Activated gamma-delta T cell treated with anti-CD3 and anti-CD28 coated beads, Interleukin-2, amount 50 U/mL, for 16 hours (primary cell): ENCODE measurements at regions not wholly inside any gene's neighbourhood (a gene's known extent, or its start where the extent isn't known, plus 50 kb on each side); places are given as distances from the start of the nearest gene placed in this dataset.

Source experiments
- DNase-seq: peaks from one replicate; pipeline ENCODE4 v3.0.0-alpha.2; 2020; ENCODE audit warnings: low read depth

DNA sequence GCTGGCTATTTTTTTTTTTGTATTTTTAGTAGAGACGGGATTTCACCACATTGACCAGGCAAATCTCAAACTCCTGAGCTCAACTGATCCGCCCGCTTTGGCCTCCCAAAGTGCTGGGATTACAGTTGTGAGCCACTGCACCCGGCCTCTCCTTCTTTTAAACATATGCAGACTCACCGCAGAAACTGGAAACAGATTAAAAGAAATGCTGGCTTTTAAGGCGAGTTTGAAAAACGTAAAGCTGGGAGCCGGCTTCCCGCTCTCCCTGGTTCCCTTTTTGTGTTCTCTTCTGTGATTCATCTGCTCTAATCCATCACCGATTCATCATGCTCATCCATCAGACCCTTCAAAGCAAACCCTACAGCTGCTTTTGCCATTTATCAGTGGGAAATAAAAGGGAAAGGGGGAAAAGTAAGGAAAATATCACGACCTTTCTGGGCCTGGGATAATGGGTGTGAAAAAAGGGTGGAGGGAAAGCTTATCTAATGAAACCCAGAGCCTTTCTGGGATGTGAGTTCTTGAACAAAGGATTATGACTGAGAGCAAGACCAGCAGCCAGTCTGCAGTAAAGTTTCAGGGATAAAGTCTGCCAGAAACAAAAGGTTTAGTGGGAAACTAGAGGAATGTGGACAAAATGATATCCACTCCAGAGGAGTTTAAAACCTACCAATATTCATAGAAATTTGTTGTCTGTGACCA lies 92.3 kb upstream of the LRIG1 start:
- no peak for DNase-seq

- no peak for DNase-seq
These were observed 93.2 kb upstream of the LRIG1 start for GRCh38 chr3:66593978-66594377.

GRCh38 chr3:66597308-66597863 lies 96.6 kb upstream of the LRIG1 start:
- DNase-seq, result no peak

DNA sequence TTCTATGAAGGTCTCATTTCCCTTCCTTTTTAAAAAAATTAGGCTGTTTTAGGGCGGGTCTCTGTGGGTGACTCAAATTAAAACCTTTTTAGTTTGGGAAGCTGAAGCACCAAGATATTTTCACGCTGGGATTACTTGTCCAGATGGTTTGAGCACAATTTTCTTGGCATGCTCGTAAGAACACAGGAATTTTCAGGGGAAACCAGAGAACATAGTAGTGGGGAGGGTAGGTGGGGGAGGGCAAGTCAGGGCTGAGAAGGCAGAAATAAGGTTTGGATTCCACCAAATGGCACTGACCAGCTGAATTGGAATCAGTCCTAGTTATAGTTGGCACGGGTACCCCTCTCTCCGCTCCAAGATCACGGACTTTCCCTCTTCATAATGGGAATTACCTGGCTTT lies 97.3 kb upstream of the LRIG1 start:
- DNase-seq, result no peak

- no peak for DNase-seq
These were observed 101.4 kb upstream of the LRIG1 start for GRCh38 chr3:66602237-66602636.

DNA sequence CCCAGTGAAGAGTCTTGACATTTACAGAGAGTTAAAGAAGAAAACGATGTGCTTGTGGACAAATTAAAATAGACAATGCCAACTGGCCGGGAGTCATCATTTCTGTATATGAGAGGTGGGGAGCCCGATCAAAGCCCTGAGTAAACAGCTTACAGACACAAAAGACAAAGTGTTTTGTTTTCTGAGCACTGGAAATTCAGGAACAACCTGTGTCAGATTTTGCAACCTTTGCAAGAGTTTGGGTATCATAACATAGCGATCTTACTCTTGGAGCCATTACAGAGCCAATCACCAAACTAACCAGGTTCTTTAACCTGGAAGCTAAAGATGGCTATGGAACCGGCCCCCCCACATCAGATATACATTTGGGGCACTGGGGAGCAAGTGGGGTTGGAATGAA lies 101.9 kb upstream of the LRIG1 start:
- DNase-seq, result no peak

GRCh38 chr3:66603151-66603611 lies 102.4 kb upstream of the LRIG1 start:
- no peak for DNase-seq

- no peak for DNase-seq
These were observed 103.7 kb upstream of the LRIG1 start for GRCh38 chr3:66604481-66604880.

DNA sequence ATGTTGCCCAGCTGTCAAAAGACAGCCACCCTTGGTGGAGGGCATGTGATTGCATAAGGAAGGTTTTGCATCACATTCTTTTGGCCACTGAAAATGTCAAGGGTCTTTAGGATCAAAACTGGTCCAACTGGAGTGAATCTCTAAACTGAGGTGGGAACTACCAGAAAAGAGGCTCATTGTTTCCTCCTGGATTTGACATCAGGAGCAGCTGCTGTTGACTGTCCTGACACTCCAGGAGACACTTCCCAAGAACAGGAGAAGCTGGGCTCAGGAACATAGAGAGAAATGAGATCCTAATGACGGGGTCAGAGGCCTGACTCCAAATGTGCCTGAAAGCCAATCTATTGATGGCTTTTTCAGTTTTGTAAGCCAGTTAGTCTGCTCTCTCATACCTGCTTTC lies 105.3 kb upstream of the LRIG1 start:
- DNase-seq, result no peak

DNA sequence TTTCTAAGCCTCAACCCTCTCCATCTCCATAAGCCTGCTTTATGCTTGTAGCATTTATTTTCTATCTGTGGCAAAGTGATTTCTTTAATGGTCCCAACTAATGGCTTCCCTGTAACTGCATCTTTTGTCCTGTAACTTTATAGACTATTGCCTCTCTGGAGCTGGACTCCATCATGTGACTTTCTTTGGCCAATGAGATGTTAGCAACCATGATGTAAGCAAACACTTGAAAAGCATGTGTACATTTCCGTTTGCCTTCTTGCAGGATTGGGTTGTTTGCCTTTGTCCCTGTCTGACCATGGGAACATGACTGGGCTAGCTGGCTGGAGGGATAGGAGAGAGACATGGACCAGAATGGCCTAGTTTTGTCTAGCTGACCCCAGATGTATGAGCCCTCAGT lies 106.0 kb upstream of the LRIG1 start:
- DNase-seq, result no peak

DNA sequence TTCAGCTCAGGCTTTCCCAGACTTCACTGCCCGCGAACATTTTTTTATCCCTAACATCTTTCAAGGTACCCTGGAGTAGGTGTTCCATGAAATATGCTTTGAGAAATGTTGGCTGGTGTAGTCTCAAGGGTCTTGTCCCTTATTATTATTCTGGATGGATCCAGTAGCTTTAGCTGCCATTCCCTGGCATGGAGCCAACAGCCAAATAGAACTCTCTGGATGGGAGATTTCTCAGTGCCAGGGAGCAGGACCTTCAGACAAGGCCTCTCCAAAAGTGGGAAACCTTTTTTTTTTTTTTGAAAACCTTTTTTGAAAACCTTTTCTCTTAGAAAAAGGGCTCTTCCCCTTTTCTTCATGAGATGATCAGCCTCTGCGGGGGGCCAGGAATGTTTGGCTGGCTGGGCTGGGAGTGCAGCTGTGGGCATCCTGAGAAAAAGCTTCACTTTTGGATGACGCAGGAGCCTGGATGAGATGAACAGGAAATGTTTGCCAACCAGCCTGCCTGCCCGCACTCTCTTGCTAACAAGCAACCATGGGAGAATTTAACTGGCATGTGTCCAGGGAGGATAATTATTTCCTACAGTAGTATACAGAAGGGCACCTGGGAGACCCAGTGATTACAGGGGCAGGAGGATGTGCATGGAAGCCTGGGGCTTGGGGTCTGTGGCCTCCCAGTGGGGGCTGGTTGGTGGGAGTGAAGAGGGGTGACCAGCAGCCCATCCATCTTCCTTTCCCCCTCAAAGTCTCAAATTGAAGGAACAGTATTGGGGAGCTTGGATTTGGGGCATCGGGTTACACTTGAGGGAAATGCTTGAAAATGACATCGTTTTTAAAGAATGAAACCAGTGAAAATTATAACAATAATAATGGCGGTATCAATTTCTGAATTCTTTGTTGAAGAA lies 109.1 kb upstream of the LRIG1 start:
- no peak for DNase-seq

DNA sequence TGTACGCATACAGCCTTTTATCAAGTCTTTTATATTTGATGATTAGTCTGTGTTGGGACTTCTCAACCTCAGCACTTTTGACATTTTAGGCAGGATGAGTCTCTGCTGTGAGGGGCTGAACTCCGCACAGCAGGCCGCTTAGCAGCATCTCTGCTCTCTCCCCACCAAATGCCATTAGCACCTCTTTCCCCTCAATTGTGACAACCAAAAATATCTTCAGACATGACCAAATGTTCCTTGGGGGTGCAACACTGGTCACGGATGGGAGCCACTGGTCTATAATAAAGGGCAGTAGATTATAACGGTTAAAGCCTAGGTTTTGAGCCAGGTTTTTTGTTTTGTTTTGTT lies 109.7 kb upstream of the LRIG1 start:
- no peak for DNase-seq

DNA sequence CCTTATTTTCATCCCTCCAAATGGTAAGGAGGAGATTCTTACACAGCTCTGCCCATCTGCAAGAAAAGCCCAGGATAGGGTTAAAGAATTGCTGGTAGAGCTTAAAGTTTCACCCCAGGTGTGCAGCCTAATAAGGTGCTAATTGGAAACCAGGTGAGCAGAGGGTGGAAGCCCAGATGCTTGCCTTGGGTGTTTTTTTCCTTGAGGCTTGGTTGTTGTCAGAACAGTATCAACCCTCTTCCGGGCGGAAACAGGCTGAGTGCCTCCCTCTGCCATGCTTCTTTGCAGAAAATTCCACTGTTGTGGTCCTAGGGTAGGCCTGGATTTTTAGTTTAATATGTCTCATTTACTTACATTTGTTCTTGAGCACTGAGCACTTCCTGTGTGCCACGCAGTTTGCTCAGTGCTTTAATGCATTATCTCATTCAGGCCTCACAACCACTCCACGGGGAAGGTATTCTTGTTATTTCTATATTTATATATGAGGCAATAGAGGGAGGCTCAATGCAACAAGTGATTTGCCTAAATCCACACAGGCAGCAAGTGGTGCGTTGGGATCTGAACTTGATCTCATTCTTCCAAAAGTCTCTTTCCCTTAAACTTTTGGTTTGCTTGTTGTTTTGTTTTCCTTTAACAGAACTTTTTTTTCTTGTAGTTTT lies 115.0 kb upstream of the LRIG1 start:
- no peak for DNase-seq

- DNase-seq, result no peak
These were observed 116.5 kb upstream of the LRIG1 start for GRCh38 chr3:66617351-66617750.

DNA sequence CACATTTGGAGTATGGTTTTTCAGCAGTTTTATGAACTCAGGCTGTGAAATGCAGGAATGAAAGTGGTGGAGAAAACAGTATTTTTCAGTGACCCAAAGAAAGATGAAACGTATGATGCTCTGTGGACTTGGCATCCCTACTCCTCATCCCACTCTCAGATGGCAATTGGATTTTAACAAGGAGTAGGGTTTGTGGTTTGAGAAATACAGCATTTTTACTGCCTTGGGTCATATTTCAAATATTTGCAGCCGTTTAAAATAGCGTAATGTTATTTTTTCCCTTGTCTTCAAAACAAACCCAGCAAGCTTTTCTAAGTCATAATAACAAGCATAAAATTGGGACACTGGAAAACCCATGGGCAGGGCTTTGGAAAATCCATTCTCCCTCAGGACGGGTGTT lies 117.2 kb upstream of the LRIG1 start:
- no peak for DNase-seq

GRCh38 chr3:66620296-66620695 lies 119.5 kb upstream of the LRIG1 start:
- DNase-seq, result no peak

GRCh38 chr3:66622756-66623457 lies 122.1 kb upstream of the LRIG1 start:
- no peak for DNase-seq

DNA sequence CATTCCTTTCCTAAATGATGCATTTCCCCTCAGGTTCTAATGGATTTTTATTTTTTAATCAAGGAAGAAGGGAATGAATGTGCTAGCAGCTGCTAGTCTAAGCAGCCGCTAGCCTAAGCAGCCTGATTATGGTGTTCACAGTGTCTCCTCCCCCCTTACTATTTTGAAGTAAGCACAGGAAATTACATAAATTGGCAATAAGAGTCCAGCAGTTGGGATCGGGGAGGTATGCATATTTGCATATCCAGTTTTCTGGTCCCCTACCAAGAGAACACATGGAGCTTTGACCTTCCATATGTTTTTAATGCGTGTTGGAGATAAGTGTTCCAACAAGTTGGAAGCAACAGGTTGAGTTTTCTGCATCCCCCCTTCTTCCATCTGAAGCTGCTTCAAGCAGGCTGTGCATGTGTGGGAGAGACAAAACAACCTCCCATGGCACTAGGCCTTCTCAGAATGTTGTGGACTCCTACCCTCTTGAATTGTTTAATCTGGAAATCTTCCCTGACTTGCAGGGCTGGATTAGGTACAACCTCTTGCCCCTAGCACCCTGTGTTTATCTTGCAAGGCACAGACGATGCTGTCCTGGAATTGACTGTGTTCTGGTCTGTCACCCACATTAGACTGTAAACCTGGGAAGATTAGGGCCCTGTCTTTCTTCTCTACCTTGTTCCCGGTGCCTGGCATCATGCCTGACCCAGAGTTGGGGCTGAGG lies 124.8 kb upstream of the LRIG1 start:
- no peak for DNase-seq

GRCh38 chr3:66629150-66629981 lies 128.5 kb upstream of the LRIG1 start:
- no peak for DNase-seq

GRCh38 chr3:66629982-66630368 lies 129.2 kb upstream of the LRIG1 start:
- DNase-seq, result no peak
